Astrocyte (in vitro differentiated cells and primary cell): ENCODE measurements at regions not wholly inside any gene's neighbourhood (a gene's known extent, or its start where the extent isn't known, plus 50 kb on each side); places are given as distances from the start of the nearest gene placed in this dataset.

Source experiments
- EZH2 ChIP-seq: IDR thresholded peaks from 2 replicates; pipeline ENCODE4 v1.6.1; 2012; ENCODE audit warnings: mild to moderate bottlenecking, low read length, inconsistent platforms; ENCODE audit not compliant: insufficient read depth
- TF ChIP-seq, protein P1 (sequence below): IDR thresholded peaks from 2 replicates; pipeline ENCODE4 v1.5.1; 2011; ENCODE audit warnings: low read depth, mild to moderate bottlenecking, inconsistent platforms, low read length, moderate library complexity; ENCODE audit not compliant: insufficient read depth

DNA sequence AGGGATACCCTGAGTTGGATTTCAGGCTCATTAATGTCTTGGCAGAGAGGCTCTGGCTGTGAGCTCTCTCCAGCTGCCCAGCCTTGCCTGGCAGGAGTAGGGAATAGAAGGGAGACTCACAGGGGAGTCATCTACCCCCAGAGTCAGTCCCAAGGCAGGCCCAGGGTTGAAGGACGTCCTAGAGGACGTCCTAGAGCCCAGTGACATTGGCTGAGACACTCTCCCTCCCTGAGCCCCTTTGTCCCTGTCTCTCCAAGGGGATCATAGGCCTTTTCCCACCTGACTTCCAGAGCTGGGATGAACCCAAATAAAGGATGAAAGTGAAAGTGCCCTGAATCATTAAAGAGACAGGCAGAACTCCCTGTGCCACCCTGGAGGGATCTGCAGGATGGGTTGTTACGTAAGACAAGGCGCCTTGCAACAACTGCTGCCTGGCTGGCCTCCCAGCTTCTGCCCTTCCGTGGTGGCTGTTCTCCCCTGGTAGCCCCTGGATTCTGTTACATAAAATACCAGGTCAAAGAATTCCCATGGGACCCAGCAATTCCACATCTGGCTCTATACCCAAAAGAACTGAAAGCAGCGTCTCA, 53.6 kb upstream of the SIRPA start:
- TF ChIP-seq, protein P1, sequence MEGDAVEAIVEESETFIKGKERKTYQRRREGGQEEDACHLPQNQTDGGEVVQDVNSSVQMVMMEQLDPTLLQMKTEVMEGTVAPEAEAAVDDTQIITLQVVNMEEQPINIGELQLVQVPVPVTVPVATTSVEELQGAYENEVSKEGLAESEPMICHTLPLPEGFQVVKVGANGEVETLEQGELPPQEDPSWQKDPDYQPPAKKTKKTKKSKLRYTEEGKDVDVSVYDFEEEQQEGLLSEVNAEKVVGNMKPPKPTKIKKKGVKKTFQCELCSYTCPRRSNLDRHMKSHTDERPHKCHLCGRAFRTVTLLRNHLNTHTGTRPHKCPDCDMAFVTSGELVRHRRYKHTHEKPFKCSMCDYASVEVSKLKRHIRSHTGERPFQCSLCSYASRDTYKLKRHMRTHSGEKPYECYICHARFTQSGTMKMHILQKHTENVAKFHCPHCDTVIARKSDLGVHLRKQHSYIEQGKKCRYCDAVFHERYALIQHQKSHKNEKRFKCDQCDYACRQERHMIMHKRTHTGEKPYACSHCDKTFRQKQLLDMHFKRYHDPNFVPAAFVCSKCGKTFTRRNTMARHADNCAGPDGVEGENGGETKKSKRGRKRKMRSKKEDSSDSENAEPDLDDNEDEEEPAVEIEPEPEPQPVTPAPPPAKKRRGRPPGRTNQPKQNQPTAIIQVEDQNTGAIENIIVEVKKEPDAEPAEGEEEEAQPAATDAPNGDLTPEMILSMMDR, result no peak
- no peak for TF ChIP-seq EZH2
